CD4-positive, alpha-beta T cell treated with Interleukin-1 beta for 1 hour (primary cell): ENCODE measurements at regions not wholly inside any gene's neighbourhood (a gene's known extent, or its start where the extent isn't known, plus 50 kb on each side); places are given as distances from the start of the nearest gene placed in this dataset.
"Not testable (repeated sequence)": the region's sequence is repeated elsewhere in the genome, so short reads cannot be mapped to it uniquely, and the experiment has no call there.

Experiments used
- DNase-seq, 2 donors: peaks; one replicate each; pipeline ENCODE4 v3.0.0-alpha.2; 2020 to 2022

DNA sequence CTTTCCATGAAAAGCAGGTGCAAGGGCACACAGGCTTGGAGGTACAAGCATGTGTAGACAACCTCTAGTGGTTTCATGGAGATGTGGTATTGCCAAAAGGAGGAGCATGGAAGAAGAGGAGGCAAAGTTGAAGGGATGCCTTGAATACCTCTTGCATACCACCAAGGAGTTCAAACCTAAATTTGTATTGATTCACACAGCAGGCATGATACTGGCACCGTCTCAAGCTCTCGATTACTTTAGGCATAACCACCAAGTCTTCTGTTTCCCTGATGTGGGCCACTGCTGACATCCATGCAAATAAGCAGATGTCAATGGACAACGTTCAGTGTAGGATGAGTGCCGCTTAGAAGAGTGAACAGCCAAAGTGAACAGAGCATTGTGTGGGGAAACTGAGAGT lies 87.1 kb downstream of the SCN11A start:
- DNase-seq, result no peak

DNA sequence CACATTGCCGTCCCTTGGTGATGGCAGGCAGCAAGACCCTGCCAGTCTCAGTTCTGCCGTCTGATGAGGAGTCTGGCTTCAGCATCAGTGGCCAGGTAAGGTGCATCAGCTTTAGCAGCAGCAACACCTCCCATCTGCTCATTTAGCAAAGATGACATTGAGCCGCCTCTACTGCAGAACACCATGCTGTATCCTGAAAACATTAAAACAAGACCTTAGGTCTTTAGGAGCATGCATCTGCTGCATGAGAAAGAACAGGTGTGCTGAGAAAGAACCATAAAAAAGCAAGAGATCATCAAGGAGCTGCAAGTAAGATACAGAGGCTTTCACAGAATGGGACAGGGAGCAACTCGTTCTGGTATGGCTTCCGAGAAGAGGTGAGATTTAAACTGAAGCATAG lies 87.5 kb downstream of the SCN11A start:
- DNase-seq, result no peak

DNA sequence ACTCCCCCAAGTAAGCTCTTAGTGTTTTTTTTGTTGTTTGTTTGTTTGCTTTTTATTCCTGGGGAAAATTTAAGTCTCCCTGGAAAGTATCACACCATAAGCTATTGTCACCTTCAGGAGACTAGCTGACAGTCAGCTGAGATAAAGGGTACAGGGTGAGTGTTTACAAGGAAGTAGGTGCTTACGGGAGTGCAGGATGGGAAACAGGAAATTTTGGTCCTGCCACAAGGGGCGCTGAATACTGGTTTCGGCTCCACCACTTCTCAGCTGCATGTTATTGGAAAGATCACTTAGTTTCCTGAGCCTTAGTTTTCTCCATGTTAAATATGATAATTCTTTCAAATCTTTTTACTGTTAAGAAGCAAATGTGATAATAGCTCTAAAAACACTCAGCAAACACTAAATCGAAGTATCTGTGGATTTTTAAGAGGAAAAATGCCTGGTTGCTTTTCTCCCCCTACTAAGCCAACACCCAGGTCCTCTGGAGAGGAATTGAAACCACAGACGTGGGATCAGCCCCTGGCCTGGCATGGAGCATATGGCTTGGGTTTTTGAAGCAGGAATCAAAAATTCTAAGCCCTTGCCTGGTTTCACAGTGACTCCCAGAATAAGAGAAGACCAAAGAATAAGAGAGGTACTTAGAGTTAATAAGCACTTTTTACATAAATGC lies 90.7 kb downstream of the SCN11A start:
- peak in 1 of 2 donors; percentile 10 for DNase-seq

DNA sequence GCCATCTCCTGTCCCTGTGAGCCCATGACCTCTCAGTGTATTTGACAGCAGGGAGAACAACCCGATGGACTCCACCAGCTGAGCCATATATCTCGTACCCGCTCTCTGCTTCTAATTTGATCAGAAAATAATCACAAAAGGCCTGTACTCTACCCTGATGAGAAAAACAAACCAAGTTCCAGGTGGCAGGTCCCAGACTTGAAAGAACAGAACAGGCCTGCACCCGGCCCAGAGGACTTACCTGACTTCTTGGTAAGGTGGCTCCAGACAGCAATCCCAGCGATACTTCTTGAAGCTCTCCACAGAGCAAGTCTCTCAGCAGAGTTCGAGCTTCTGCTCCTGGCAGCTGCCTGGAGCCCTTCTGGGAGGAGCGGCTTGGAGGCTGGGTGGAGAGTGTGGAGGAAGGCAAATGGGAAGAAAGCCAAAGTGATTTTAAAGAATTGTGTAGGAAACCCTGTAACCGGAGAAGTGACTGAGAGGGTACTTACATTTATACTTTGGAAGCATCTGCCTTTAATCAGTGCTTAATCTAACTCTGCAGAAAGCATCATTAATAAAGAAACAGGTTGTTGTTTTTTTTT lies 91.6 kb downstream of the SCN11A start:
- no peak for DNase-seq

DNA sequence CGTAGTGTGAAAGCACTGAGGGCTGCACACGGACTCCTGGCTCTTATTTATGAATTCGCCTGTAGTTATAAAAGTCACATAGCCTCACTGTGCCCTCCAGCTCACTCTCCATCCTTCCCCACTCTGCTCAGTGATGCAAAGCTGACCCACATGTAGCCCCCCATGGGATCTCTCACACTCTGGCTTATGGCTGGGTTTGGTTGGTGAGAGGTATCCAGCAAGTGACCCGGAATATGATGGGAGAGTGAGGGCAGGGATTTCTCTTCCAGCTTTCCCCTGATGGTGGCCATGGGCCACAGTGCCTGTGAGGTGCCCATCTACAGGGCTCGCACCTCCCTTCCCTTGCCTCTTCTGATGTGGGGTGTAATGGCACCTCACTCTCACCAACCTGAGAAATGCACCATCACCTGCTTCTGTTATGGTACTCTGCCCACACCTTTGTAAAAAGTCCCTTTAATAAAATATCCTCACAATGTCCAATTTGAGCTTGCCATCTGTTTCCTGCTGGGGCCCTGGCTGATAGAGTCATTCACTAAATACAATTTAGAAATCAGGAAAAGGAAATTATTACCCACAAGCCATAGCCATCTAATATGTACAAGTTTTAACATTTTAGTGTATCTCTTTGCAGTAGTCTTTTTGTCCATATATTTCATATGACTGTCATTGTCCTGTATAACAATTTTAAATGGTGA lies 93.6 kb downstream of the SCN11A start:
- DNase-seq, result no peak

DNA sequence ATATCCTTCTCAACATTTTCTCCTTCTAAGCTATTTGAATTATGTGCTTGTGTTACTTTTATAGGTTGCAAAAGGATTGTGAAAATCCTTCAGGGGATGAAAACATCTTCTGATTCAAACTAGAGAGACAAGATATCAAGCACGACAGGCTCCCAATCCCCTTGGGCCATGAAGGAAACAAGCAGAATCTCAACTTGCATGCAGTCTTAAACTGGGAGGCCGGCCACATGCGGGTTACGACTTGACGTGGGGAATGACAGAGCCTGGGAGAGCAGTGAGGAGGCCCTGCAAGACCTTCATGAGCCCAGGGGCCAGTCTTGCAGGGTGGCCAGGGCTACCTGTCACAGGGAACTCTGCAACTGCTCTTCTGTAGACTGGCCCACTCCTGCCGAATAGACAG lies 94.4 kb downstream of the SCN11A start:
- DNase-seq, result no peak

DNA sequence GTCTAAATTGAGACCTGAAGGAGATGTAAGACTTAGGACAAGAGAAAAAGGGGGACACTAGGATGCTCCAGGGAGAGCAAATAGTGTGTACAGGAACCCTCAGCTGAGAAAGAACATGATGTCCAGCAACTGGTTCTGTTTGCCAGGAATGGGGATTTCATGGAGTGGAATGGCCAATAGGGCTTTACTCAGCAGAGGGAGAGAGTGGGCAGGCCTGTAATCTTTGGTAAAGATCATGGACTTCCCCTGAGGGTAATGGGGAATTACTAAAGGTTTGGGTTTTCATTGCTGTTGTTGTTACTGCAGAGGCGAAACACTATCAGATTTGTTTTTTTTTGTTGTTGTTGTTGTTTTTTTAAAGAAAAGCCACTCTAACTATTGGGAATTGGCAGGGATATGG lies 99.0 kb downstream of the SCN11A start:
- no peak for DNase-seq

DNA sequence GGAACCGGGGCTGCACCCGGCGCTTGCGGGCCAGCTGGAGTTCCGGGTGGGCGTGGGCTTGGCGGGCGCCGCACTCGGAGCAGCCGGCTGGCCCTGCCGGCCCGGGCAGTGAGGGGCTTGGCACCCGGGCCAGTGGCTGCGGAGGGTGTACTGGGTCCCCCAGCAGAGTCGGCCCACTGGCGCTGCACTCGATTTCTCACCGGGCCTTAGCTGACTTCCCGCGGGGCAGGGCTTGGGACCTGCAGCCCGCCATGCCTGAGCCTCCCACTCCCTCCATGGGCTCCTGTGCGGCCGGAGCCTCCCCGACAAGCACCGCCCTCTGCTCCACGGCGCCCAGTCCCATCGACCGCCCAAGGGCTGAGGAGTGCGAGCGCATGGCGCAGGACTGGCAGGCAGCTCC lies 100.6 kb downstream of the SCN11A start:
- not testable (repeated sequence) for DNase-seq

DNA sequence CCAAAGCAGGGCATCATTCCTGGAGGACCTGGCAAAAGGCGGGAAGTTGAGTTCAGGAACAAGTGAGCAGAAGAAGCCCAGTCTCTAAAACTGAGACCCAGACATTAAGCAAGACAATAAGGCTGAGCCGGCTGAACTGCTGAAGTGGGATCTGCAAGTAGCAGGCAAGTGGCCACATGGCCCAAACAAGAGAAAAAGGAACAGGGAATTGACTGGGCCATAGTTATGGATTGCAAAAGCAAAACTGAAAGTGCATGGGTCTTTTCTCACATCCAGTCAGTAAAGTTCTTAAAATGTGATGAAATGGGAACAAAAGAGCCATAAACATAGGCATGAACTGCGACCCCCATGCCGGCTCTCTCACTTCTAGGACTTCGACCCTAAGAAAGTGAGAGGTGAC lies 101.2 kb downstream of the SCN11A start:
- DNase-seq, result no peak

DNA sequence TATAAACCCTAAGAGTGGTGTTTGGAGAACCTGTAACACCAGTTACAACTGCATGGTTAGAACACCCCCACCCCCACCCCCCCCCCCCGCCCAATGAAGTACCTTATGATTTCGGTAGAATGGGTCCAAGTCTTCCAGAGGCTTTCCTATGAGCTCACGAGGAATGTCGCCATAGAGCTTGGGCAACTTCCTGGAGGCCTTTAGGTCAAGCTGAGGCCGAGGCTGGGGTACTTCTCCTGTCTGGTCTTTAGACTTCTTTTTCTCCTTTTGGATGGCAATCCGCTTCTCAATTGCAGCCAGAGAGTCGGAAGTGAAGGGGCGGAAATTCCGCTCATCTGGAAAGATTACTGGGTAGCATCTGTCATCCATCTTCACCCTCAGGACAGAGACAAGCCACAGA lies 101.8 kb downstream of the SCN11A start:
- DNase-seq, result no peak

DNA sequence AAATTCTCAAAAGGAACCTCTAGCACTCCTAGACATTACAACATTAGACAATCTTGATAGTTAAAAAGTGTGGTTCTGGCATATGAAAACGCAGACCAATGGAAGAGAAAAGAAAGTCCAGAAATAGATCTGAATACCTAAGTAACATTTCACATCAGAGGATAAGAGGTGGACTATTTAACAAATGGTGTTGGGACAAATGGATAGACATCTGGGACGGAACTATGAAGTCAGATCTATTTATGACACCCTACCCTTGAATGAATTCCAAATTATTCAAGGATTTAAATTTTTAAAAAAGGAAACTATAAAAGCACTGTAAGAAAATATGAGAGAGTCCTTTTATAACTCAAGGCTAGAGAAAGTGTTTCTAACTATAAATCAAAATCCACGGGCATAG lies 111.3 kb downstream of the SCN11A start:
- DNase-seq, result no peak

DNA sequence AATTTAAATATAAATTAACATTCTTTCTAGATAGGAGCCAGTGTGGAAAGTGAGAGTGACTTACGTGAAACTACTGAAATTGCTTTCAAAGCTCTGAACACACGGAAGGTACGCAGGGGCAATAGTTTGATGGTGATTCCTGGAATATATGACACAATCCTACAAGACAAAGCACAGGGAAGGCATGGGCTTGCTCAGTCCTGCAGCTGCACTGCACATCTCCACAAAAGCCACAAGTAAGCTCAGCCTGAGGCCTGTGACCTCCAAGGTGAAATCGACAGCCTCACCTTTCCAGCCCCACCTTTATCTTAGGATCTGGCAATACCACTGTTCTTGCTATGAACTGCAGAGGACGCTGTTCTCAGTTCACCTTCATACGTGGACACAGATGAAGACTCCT lies 109.3 kb upstream of the SCN10A start:
- DNase-seq, result no peak

DNA sequence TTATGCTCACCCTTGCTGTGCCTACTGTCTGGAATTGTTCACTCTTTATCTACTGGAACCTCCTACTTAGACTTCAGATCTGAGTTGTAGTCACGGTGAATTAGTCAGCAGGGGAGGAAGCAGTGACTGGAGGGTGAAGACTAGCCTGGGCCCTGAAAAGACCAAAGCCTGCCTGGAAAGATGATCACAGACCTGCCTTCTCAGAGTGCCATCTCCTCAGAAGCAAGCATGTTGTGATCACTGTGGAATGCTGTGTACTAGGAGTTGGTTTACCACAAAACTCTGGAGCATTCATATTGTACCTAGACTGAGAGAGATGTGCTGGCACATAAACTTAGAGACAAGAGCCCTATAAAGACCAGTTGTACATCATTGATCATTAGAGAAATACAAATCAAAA lies 100.7 kb upstream of the SCN10A start:
- no peak for DNase-seq

DNA sequence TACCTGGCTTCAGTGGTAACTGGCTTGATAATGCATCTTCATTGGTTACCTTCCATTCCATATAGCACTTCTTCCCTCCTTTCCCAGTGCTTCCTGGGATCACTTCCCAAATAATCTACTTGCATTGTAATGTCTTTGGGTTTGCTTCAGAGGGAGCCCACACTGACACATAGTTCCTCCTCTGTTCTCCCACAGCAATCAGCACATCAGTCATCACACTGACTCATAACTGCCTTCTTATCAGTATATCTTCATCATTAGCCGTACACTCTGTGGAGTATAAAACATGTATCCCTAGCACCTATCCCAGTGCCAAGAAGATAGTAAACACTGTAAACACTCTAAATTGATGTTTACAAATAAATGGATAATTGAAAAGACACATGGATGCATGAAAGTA lies 91.4 kb upstream of the SCN10A start:
- no peak for DNase-seq

DNA sequence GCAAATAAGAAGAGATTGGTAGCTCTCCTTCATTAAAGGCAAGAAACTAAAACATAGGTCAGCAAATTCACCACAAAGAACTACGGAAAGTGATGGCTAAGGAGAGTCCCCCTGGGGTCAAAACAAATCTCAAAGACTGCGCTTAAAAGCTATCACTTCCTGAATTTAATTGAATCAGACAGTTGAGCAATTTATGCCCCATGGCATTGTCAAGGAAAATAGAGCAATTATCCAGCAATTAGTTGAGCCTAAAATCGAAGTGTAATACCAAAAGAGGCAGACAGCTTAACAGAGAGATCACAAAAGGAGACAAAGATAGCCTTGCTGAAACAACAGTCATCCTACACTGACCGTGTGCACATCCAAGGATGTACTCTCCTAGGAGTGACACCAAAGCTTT lies 74.4 kb upstream of the SCN10A start:
- no peak for DNase-seq

DNA sequence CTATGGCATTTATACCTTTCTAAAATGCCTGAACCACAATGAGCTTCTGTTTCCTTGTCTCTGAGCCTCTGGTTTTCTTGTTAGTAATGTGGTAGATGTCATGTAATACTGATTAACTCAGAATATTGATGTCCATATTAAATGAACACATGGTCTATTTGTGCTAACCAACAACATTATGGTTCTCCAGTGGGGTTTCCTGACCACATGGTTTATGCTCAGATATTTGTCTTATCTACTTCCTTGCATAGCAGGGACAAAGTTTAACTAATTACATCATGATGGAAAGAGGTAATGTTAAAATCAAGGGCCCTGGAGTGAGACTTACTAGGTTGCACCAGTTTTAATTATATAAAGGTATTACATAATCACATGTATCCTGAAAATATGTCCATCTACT lies 62.6 kb upstream of the SCN10A start:
- no peak for DNase-seq
